Lower lobe of right lung (tissue), 2 donors: ENCODE measurements at regions not wholly inside any gene's neighbourhood (a gene's known extent, or its start where the extent isn't known, plus 50 kb on each side); places are given as distances from the start of the nearest gene placed in this dataset.

ENCODE experiments used
- ATAC-seq, 2 donors: fragments of 200-7000 bp; cut with Tn5 transposase; one replicate each; pipeline ENCODE4 v1.9.1; 2020 to 2022; ENCODE audit warnings: mild to moderate bottlenecking in 2 of 2, moderate library complexity in 2 of 2
- DNase-seq: peaks from one replicate; pipeline ENCODE4 v3.0.0-alpha.2; 2020
- H3K27ac ChIP-seq: fragments of 200-600 bp; one replicate; pipeline ENCODE4 v1.8.0; 2022
- H3K27me3 ChIP-seq: fragments of 200-600 bp; one replicate; pipeline ENCODE4 v1.8.0; 2022; ENCODE audit warnings: low read depth
- H3K36me3 ChIP-seq: fragments of 200-600 bp; one replicate; pipeline ENCODE4 v1.8.0; 2022; ENCODE audit warnings: mild to moderate bottlenecking
- H3K4me1 ChIP-seq: fragments of 200-600 bp; one replicate; pipeline ENCODE4 v1.8.0; 2022
- H3K4me3 ChIP-seq: fragments of 200-600 bp; one replicate; pipeline ENCODE4 v1.8.0; 2022; ENCODE audit warnings: mild to moderate bottlenecking
- H3K9me3 ChIP-seq: fragments of 200-600 bp; one replicate; pipeline ENCODE4 v1.8.0; 2022
- CTCF ChIP-seq: fragments of 200-600 bp; IDR thresholded peaks from one replicate; pipeline ENCODE4 v1.8.0; 2022; ENCODE audit warnings: antibody characterized with exemption, mild to moderate bottlenecking
- intact Hi-C: fragments of 100-400 bp; cut with DNase I; formaldehyde crosslinking; loops from one replicate; pipeline ENCODE4 v1.11.0; 2022
- donor health status: DM: no; HTN: yes; CAD: no; lungs with severe emphysema.

DNA sequence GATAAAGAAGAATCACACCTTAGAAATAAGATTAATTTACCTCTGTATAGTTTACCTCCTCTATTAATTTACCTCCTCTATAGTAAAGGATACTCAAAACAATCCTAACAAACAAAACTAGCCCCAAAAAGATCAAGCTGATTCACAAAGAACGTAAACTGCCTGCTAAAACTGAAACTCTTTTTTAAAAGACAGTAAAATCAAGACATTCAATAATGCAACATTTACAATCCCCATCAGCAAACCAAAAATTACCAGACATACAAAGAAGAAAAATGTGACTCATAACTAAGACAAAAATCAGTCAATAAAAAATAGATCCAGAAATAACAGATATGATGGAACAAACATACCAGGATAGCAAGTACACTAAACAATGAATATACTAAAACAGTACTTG lies 215.7 kb downstream of the ZEB2 start:
- no peaks in the 10 kb centered on the region for H3K36me3 ChIP-seq
- intact Hi-C loops = no loop called here
- H3K27me3 ChIP-seq = no peaks in the 10 kb centered on the region
- H3K9me3 ChIP-seq = no peaks in the 10 kb centered on the region
- ATAC-seq (no peak), DNase-seq (no peak)
- H3K4me1 ChIP-seq = no peaks in the 10 kb centered on the region
- no peak overlapping the region for H3K27ac ChIP-seq
- TF ChIP-seq CTCF = no peak
- H3K4me3 ChIP-seq = no peak overlapping the region

DNA sequence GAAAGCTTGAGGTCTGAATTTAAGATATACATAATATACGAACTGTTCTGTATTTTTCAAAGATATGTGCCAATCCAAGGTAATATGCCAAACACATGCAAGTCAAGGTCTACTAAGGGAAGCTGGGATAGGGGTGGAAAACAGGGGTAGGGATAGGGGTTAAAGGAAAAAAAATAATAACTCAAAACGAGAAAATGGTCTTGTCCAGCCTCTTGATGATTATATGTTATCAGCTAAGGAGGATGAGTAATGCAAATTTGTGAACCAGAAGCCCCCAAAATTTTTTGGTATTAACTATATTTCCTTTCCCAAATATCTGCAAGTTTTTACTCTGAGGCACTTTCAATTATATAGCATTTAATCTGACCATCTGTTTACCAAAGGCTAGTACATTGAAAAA lies 219.3 kb downstream of the ZEB2 start:
- ATAC-seq = no peak
- H3K27me3 ChIP-seq = no peaks in the 10 kb centered on the region
- TF ChIP-seq CTCF = no peak

DNA sequence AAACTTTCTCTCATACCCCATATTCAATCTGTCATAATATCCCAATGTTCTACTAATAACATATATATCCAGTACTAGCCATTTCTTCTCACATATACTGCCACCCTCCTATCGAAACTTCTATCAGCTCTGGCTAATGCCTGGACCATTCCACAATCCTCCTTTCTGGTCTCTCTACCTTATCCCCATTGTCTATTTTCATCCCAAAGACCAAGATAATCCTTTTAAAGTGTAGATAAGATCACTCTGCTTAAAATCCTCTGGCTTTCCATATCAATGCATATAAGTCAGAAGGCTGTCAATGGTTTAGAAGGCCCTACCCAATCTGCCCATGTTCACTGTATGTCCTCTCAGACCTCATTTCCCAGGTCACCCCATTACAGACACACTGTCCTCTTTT lies 229.6 kb downstream of the ZEB2 start:
- no peaks in the 10 kb centered on the region for H3K36me3 ChIP-seq
- no peak overlapping the region for H3K4me3 ChIP-seq
- H3K4me1 ChIP-seq = no peaks in the 10 kb centered on the region
- intact Hi-C loops = no loop called here
- DNase-seq = no peak
- H3K27me3 ChIP-seq = no peaks in the 10 kb centered on the region
- H3K9me3 ChIP-seq = peaks cover 2% of the 10 kb centered on the region
- no peak for ATAC-seq
- TF ChIP-seq CTCF = no peak
- H3K27ac ChIP-seq = no peak overlapping the region

More for the DNA sequence above, 219.3 kb downstream of the ZEB2 start:
- Histone ChIP-seq H3K36me3 (no peaks in the 10 kb centered on the region), H3K9me3 (no peaks in the 10 kb centered on the region), H3K27ac (no peak overlapping the region), H3K4me1 (no peaks in the 10 kb centered on the region), H3K4me3 (no peak overlapping the region)
- DNase-seq = no peak
- intact Hi-C loops = no loop called here

GRCh38 chr2:144288438-144288837 lies 231.5 kb downstream of the ZEB2 start:
- DNase-seq (no peak), ATAC-seq (no peak)
- intact Hi-C loops = no loop called here
- Histone ChIP-seq H3K9me3 (peaks cover 2% of the 10 kb centered on the region), H3K27ac (no peak overlapping the region), H3K36me3 (no peaks in the 10 kb centered on the region), H3K27me3 (no peaks in the 10 kb centered on the region), H3K4me3 (no peak overlapping the region), H3K4me1 (no peaks in the 10 kb centered on the region)
- no peak for TF ChIP-seq CTCF

GRCh38 chr2:144285324-144285723 lies 234.6 kb downstream of the ZEB2 start:
- TF ChIP-seq CTCF = no peak
- no peaks in the 10 kb centered on the region for H3K4me1 ChIP-seq
- H3K9me3 ChIP-seq = peaks cover 2% of the 10 kb centered on the region
- DNase-seq = no peak
- ATAC-seq = no peak
- H3K27me3 ChIP-seq = no peaks in the 10 kb centered on the region
- no peak overlapping the region for H3K27ac ChIP-seq
- no peak overlapping the region for H3K4me3 ChIP-seq
- intact Hi-C loops = no loop called here
- H3K36me3 ChIP-seq = no peaks in the 10 kb centered on the region

DNA sequence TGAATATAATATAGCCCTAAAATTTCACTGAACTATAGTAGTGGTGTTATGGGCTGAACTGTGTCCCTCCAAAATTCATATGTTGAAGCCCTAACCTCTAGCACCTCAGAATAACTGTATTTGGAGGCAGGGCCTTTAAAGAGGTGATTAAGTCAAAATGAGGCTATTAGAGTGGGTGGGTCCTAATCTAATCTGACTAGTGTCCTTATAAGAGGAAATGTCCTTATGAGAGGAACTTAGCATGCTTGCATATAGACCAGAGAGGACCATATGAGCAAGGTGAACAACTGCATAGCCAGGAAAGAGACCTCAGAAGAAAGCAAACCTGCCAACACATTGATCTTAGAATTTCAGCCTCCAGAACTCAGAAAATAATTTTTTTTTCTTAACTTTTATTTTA lies 238.4 kb downstream of the ZEB2 start:
- Histone ChIP-seq H3K27ac (no peak overlapping the region), H3K27me3 (no peaks in the 10 kb centered on the region), H3K4me1 (no peaks in the 10 kb centered on the region), H3K36me3 (no peaks in the 10 kb centered on the region), H3K9me3 (no peaks in the 10 kb centered on the region), H3K4me3 (no peak overlapping the region)
- TF ChIP-seq CTCF = no peak
- intact Hi-C loops = no loop called here
- DNase-seq = no peak
- no peak for ATAC-seq
